ENCODE measurements at regions not wholly inside any gene's neighbourhood (a gene's known extent, or its start where the extent isn't known, plus 50 kb on each side); places are given as distances from the start of the nearest gene placed in this dataset.

GRCh38 chr13:73873940-73874830 lies 260.0 kb downstream of the KLF12 start:
- Histone ChIP-seq H4K5ac (ENCODE audit: low read depth, low read length) (no peak overlapping the region), H3K9me1 (ENCODE audit: insufficient read depth, low read length) (peaks cover 7% of the 10 kb centered on the region; the same call in 1 of the 2 replicates), H2BK20ac (ENCODE audit: low read depth, low read length) (no peak overlapping the region), H4K20me1 (ENCODE audit: insufficient read depth, low read length) (peaks cover 4% of the 10 kb centered on the region; the same call in 1 of the 2 replicates), H2BK15ac (ENCODE audit: low read depth, low read length) (no peak overlapping the region), H3K4ac (ENCODE audit: low read depth, low read length) (no peak overlapping the region), H3K4me2 (ENCODE audit: low read depth, low read length) (no peak overlapping the region), H3K27me3 (ENCODE audit: control insufficient read depth, insufficient read depth, low read length) (no peaks in the 10 kb centered on the region), H4K8ac (ENCODE audit: low read depth in 2 of 2, low read length in 2 of 2) (peak overlapping the region in 1 of 2 experiments; percentile 33; a peak in 1 of 4 replicates), H3K9me3 (ENCODE audit: control insufficient read depth, insufficient read depth, low read length) (peaks cover 3% of the 10 kb centered on the region; the same call in 1 of the 2 replicates), H3K9ac (ENCODE audit: low read depth, low read length) (no peak overlapping the region), H4K91ac (ENCODE audit: insufficient read depth, low read depth, low read length) (no peak overlapping the region), H2AK5ac (ENCODE audit: low read depth, low read length) (no peak overlapping the region), H3K27ac (ENCODE audit: insufficient read depth, low read length) (no peak overlapping the region), H3K23ac (ENCODE audit: low read depth, low read length) (no peak overlapping the region), H3K4me1 (ENCODE audit: control insufficient read depth, insufficient read depth, low read length) (peaks cover 11% of the 10 kb centered on the region), H2AK9ac (replicated peaks; ENCODE audit: low read depth, low read length, poor library complexity) (no peak overlapping the region), H2BK120ac (ENCODE audit: low read depth, low read length) (no peak overlapping the region; the same call in 1 of the 2 replicates), H3K4me3 (ENCODE audit: insufficient read depth, low read depth, low read length) (no peak overlapping the region), H3K36me3 (ENCODE audit: control insufficient read depth, insufficient read depth, low read length) (no peaks in the 10 kb centered on the region), H3K56ac (ENCODE audit: extremely low read depth, insufficient read depth, low read length) (no peak overlapping the region), H2BK5ac (ENCODE audit: low read depth, low read length, poor library complexity, severe bottlenecking) (no peak overlapping the region), H3K14ac (replicated peaks; ENCODE audit: low read depth, low read length) (0 out of 2 replicates have a peak overlapping the region, but pooled peaks have one; percentile 36), H3K18ac (ENCODE audit: low read depth, low read length) (no peak overlapping the region), H3K79me1 (ENCODE audit: low read depth in 1 of 2, low read length in 2 of 2) (peaks cover 8 to 39% of the 10 kb centered on the region in 2 experiments; a peak in 3 of 4 replicates), H2AFZ (replicated peaks; ENCODE audit: low read length, poor library complexity) (no peak overlapping the region)
- DNase-seq (no peak), ATAC-seq (ENCODE audit: low read depth) (no peak)
- ChIA-PET CTCF (no interaction called here), POLR2A (ENCODE audit: unreplicated experiment) (no interaction called here)
- dilution Hi-C loops (cut with HindIII; ENCODE audit: low sequenced_read_pairs, unreplicated experiment): no loop called here
- TF ChIP-seq USF2 (IDR thresholded peaks at IDR 0.05; ENCODE audit: low read depth, low read length) (no peak), RCOR1 (IDR thresholded peaks at IDR 0.05; ENCODE audit: insufficient replicate concordance, low read length) (no peak), NFE2L2 (IDR thresholded peaks at IDR 0.05; ENCODE audit: low read depth, low read length) (no peak), BHLHE40 (IDR thresholded peaks at IDR 0.05; ENCODE audit: low read depth, low read length) (no peak), MAZ (IDR thresholded peaks at IDR 0.05; ENCODE audit: borderline replicate concordance, low read depth, low read length) (no peak), CHD1 (IDR thresholded peaks at IDR 0.05; ENCODE audit: low read depth, low read length) (no peak), RFX5 (IDR thresholded peaks at IDR 0.05; ENCODE audit: low read depth, low read length) (no peak), FOS (IDR thresholded peaks at IDR 0.05; ENCODE audit: low read depth, low read length) (no peak), CEBPB (IDR thresholded peaks at IDR 0.05; ENCODE audit: low read depth, low read length) (no peak)
- intact Hi-C loops (cut with micrococcal nuclease): loop anchor here (5.0 kb wide), 1 partner anchor 338 kb away; no protein-coding TSS in a partner anchor
- 93% methylated on average over 2 of the region's 5 CpGs; no CpG with 5 or more reads in 1 of the 2 experiments for WGBS, 2 experiments (ENCODE audit: extremely low coverage in 2 of 2, insufficient read length in 1 of 2)
- no TSS peak for BruUV-seq (replicated peaks)
- in situ Hi-C loops (cut with MboI; ENCODE audit: low sequenced_read_pairs): no loop called here
